BE2C (cell line): ENCODE measurements at regions not wholly inside any gene's neighbourhood (a gene's known extent, or its start where the extent isn't known, plus 50 kb on each side); places are given as distances from the start of the nearest gene placed in this dataset.

ENCODE experiments used
- DNase-seq: peaks from one replicate; pipeline ENCODE4 v3.0.0-alpha.2; 2020
- H3K27me3 ChIP-seq: fragments of 250-450 bp; sonication (Bioruptor Pico); 2 replicates; pipeline ENCODE4 v1.5.1; 2020; ENCODE audit warnings: mild to moderate bottlenecking
- H3K36me3 ChIP-seq: fragments of 250-450 bp; sonication (Bioruptor Pico); 2 replicates; pipeline ENCODE4 v1.5.1; 2020; ENCODE audit warnings: mild to moderate bottlenecking
- H3K4me1 ChIP-seq: fragments of 250-450 bp; sonication (Bioruptor Pico); 2 replicates; pipeline ENCODE4 v1.5.1; 2020
- H3K4me3 ChIP-seq: 2 replicates; pipeline ENCODE4 v1.5.1; 2011; ENCODE audit warnings: low read depth, low read length
- H3K9me3 ChIP-seq: fragments of 250-450 bp; sonication (Bioruptor Pico); 2 replicates; pipeline ENCODE4 v1.5.1; 2020
- TF ChIP-seq, protein P1 (sequence below): IDR thresholded peaks from 2 replicates; pipeline ENCODE4 v1.5.1; 2012; ENCODE audit warnings: mild to moderate bottlenecking, low read depth, low read length

DNA sequence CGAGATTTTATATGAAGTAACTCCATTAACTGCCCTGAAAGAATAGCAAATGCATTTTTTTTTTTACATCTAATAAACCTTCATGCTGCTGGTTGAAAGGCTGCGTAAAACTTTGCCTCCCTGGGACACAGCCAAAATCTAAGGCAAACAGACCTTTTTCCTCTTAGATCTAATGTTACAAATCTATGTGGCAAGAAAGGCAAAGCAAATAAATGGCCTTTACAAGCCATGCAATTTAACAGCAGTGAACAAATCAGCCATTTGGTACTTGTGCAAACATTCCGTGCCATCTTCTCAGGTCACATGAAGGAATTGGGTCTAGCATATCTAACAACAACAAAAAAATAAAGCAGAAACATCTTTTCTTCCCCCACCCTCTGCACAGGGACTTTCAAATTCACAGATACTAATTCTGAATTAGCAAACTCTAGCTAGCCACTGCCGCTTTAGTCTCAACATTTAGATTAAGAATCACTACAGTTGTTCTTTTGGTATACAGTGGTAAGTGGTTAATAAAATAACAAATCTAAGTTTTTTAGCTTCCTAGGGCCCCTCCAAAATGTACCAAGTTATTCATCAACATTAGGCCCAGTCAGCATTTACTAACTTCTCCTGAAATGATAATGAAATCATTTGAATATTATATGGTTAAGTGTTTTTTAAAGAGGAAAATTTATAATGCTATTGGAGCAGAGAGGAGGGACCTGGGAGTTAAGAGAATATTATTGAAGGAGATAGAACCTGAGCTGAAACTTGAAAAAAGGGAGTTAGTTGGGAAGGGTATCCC, 593.8 kb downstream of the SMARCA1 start:
- Histone ChIP-seq H3K4me1 (no peaks in the 10 kb centered on the region), H3K27me3 (no peaks in the 10 kb centered on the region), H3K36me3 (no peaks in the 10 kb centered on the region), H3K9me3 (no peaks in the 10 kb centered on the region), H3K4me3 (no peak overlapping the region)
- DNase-seq: no peak
- TF ChIP-seq, protein P1, sequence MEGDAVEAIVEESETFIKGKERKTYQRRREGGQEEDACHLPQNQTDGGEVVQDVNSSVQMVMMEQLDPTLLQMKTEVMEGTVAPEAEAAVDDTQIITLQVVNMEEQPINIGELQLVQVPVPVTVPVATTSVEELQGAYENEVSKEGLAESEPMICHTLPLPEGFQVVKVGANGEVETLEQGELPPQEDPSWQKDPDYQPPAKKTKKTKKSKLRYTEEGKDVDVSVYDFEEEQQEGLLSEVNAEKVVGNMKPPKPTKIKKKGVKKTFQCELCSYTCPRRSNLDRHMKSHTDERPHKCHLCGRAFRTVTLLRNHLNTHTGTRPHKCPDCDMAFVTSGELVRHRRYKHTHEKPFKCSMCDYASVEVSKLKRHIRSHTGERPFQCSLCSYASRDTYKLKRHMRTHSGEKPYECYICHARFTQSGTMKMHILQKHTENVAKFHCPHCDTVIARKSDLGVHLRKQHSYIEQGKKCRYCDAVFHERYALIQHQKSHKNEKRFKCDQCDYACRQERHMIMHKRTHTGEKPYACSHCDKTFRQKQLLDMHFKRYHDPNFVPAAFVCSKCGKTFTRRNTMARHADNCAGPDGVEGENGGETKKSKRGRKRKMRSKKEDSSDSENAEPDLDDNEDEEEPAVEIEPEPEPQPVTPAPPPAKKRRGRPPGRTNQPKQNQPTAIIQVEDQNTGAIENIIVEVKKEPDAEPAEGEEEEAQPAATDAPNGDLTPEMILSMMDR: no peak

DNA sequence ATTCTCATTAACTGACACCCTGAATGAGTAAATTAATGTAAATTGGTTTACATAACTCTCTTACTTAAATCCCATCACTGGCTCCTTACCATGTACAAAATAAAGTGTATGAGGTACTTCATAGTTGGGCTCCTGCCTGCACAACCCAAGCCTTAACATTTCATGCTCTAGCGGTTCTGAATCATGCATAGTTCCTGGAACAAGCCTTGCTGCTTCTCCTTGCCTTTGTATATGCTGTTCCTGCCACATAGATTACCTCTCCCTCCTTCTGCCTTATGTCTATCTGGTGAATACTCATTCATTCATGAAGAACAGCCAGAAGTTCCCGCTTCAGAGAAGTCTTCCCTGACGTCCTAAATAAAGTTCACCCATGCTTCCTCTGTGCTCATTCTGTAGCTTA, 594.7 kb downstream of the SMARCA1 start:
- Histone ChIP-seq H3K4me3 (no peak overlapping the region), H3K9me3 (no peaks in the 10 kb centered on the region), H3K4me1 (no peaks in the 10 kb centered on the region), H3K27me3 (no peaks in the 10 kb centered on the region), H3K36me3 (no peaks in the 10 kb centered on the region)
- TF ChIP-seq, protein P1: no peak
- DNase-seq: no peak

DNA sequence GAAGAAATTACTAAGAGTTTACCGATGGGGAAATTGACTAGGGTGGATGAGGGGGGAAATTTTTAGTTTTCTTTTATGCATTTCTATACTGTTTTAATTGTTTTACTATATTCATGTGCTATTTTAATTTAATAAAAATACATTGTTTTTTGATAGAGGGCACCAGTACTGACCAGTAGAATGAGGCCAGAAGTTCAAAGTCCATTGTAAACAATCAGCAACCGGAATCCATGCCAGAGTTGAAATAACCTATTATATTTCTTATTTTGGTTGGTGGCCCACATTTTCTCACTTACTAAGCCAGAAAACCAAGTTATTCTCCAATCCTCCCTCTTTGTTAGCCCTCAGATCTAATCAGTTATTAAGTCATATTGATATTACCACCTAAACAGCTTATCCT, 595.9 kb downstream of the SMARCA1 start:
- no peaks in the 10 kb centered on the region for H3K4me1 ChIP-seq
- no peak for DNase-seq
- no peaks in the 10 kb centered on the region for H3K9me3 ChIP-seq
- H3K27me3 ChIP-seq: no peaks in the 10 kb centered on the region
- no peaks in the 10 kb centered on the region for H3K36me3 ChIP-seq
- TF ChIP-seq, protein P1: no peak
- H3K4me3 ChIP-seq: no peak overlapping the region

DNA sequence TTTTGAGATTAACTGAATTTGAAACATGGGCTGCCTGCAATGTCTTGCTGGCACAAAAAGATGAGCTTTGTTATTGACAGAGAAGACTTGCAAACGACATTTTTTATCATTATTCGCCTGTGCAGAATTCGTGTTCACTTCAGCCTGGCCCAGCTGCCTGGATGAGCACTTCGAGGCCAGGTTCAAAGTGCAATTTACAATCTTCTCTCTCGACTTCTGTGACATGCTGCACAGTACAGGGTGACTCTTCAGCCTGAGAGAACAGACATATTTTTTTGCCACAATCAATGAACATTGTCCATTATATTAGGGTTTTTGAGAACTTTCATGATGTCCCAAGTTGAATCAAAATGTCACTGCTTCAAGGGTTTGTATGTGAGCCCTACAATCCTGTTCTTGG, 616.5 kb downstream of the SMARCA1 start:
- H3K4me3 ChIP-seq: no peak overlapping the region
- no peaks in the 10 kb centered on the region for H3K9me3 ChIP-seq
- no peaks in the 10 kb centered on the region for H3K27me3 ChIP-seq
- H3K4me1 ChIP-seq: no peaks in the 10 kb centered on the region
- TF ChIP-seq, protein P1: no peak
- no peaks in the 10 kb centered on the region for H3K36me3 ChIP-seq
- no peak for DNase-seq

DNA sequence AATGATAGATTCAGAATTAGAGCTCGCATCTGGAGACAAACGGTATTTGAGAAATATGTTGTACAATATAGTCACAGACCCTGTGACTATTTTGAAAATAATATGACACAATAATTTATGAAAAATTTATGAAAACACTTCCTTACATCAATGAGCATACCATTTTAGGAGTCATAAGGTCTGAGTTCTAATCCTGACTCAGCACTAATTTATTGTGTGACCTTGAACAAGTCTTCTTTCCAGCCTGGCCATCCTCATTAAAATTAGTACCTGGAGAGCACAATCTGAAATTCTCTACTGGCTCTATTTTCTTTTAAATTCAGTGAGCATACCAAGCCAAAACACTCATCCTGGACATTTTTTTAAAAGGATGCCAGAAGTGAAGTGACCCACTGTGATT, 622.3 kb downstream of the SMARCA1 start:
- Histone ChIP-seq H3K36me3 (no peaks in the 10 kb centered on the region), H3K4me3 (no peak overlapping the region), H3K27me3 (no peaks in the 10 kb centered on the region), H3K4me1 (no peaks in the 10 kb centered on the region), H3K9me3 (no peaks in the 10 kb centered on the region)
- no peak for DNase-seq
- TF ChIP-seq, protein P1: no peak

DNA sequence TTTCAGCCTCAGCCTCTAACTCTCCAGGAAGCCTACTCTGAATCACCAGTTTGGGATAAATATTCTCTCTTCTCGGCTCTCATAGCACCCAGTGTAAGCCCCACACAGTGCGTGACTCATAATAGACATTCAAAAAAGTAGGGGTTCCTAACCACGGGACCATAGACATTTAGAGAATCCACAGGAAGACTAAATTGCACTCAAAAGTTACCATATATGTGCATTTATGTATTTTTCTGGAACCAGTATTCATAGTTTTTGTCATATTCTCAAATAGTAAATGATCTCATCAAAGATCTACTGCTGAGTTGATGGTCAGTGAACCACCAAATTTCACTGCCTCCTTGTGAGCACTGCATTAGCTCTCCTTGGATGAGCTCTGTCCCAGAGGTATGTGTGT, 625.7 kb downstream of the SMARCA1 start:
- H3K27me3 ChIP-seq: no peaks in the 10 kb centered on the region
- H3K36me3 ChIP-seq: no peaks in the 10 kb centered on the region
- TF ChIP-seq, protein P1: no peak
- DNase-seq: no peak
- no peaks in the 10 kb centered on the region for H3K4me1 ChIP-seq
- H3K9me3 ChIP-seq: no peaks in the 10 kb centered on the region
- H3K4me3 ChIP-seq: no peak overlapping the region
